ENCODE measurements at regions not wholly inside any gene's neighbourhood (a gene's known extent, or its start where the extent isn't known, plus 50 kb on each side); places are given as distances from the start of the nearest gene placed in this dataset.

DNA sequence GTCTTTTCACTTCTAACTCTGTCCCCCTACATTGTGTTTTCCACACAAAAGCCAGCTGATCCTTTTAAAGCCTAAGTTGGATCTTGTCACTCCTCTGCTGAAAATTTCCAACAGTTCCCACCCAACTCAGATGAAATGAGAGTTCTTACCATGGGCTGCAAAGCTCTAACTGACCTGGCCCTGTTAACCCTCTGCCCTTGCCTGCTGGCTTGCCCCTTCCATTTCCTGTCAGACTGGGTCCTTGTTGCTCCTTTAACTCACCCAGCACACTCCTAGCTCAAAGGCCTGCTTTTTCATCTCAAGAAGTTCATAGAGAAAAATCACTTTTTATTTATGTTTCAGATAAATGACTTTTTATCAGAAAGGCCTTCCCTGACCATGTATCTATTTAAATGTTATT lies 66.5 kb upstream of the HEY2 start:
- Histone ChIP-seq H3K4me3 (ENCODE audit: low read length) (no peak overlapping the region), H3K9me3 (ENCODE audit: low read length) (no peaks in the 10 kb centered on the region), H3K27me3 (ENCODE audit: low read length) (no peaks in the 10 kb centered on the region; the same call in 1 of the 2 replicates), H2AFZ (ENCODE audit: low read length) (no peak overlapping the region), H3K36me3 (ENCODE audit: insufficient read depth, low read length) (no peaks in the 10 kb centered on the region), H3K4me2 (ENCODE audit: low read depth, low read length, poor library complexity, severe bottlenecking) (no peak overlapping the region), H3K27ac (ENCODE audit: low read length) (no peak overlapping the region), H3K79me2 (ENCODE audit: low read length) (no peaks in the 10 kb centered on the region), H3K9me2 (replicated peaks; ENCODE audit: insufficient read depth, low read length) (no peaks in the 10 kb centered on the region), H3K9ac (ENCODE audit: low read length) (no peak overlapping the region), H3K4me1 (ENCODE audit: low read length) (peaks cover 5% of the 10 kb centered on the region), H4K20me1 (ENCODE audit: insufficient read depth, low read depth, low read length) (no peaks in the 10 kb centered on the region)
- no peak for DNase-seq

DNA sequence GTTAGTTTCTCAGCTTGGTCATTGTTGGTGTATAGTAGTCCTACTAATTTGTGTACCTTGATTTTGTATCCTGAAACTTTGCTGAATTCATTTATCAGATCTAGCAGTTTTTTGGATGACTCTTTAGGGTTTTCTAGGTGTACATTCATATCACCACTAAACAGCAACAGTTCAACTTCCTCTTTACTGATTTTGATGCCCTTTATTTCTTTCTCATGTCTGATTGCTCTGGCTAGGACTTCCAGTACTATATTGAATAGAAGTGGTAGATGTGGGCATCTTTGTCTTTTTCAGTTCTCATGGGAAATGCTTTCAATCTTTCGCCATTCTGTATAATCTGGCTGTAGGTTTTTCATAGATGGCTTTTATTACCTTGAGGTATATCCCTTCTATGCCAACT lies 61.3 kb upstream of the HEY2 start:
- Histone ChIP-seq H3K9me2 (replicated peaks; ENCODE audit: insufficient read depth, low read length) (no peaks in the 10 kb centered on the region), H3K79me2 (ENCODE audit: low read length) (no peaks in the 10 kb centered on the region), H4K20me1 (ENCODE audit: insufficient read depth, low read depth, low read length) (no peaks in the 10 kb centered on the region), H3K4me2 (ENCODE audit: low read depth, low read length, poor library complexity, severe bottlenecking) (no peak overlapping the region), H3K9ac (ENCODE audit: low read length) (no peak overlapping the region), H3K9me3 (ENCODE audit: low read length) (no peaks in the 10 kb centered on the region), H3K27me3 (ENCODE audit: low read length) (0 out of 2 replicates have a peak, but pooled peaks cover 3% of the 10 kb centered on the region), H3K36me3 (ENCODE audit: insufficient read depth, low read length) (no peaks in the 10 kb centered on the region), H3K4me3 (ENCODE audit: low read length) (no peak overlapping the region), H3K27ac (ENCODE audit: low read length) (no peak overlapping the region), H3K4me1 (ENCODE audit: low read length) (no peaks in the 10 kb centered on the region), H2AFZ (ENCODE audit: low read length) (no peak overlapping the region)
- DNase-seq = no peak

DNA sequence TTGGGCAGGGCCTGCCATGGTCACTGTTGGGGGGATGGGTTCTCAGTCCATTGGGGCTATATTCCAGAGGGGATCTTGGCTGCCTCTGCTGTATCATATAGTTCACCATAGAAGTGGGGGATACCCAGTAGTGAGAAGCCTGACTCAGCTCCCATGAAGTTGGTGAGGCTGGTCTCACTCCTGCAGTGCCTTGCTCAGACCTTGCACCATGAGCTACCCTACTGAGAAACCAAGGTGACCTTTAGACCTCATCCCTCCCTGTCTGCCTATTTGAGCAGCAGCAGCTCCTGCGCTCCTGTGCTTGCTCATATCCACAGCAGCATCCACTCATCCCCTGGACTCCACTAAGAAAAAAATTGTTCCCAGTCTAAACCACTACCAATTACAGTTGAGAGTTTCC lies 56.0 kb upstream of the HEY2 start:
- Histone ChIP-seq H3K79me2 (ENCODE audit: low read length) (no peaks in the 10 kb centered on the region), H4K20me1 (ENCODE audit: insufficient read depth, low read depth, low read length) (no peaks in the 10 kb centered on the region), H3K27ac (ENCODE audit: low read length) (no peak overlapping the region), H3K4me2 (ENCODE audit: low read depth, low read length, poor library complexity, severe bottlenecking) (no peak overlapping the region), H3K36me3 (ENCODE audit: insufficient read depth, low read length) (no peaks in the 10 kb centered on the region), H3K9me2 (replicated peaks; ENCODE audit: insufficient read depth, low read length) (no peaks in the 10 kb centered on the region), H3K27me3 (ENCODE audit: low read length) (0 out of 2 replicates have a peak, but pooled peaks cover 3% of the 10 kb centered on the region), H3K9ac (ENCODE audit: low read length) (no peak overlapping the region), H3K4me3 (ENCODE audit: low read length) (no peak overlapping the region), H3K4me1 (ENCODE audit: low read length) (no peaks in the 10 kb centered on the region), H3K9me3 (ENCODE audit: low read length) (no peaks in the 10 kb centered on the region), H2AFZ (ENCODE audit: low read length) (no peak overlapping the region)
- DNase-seq = no peak

DNA sequence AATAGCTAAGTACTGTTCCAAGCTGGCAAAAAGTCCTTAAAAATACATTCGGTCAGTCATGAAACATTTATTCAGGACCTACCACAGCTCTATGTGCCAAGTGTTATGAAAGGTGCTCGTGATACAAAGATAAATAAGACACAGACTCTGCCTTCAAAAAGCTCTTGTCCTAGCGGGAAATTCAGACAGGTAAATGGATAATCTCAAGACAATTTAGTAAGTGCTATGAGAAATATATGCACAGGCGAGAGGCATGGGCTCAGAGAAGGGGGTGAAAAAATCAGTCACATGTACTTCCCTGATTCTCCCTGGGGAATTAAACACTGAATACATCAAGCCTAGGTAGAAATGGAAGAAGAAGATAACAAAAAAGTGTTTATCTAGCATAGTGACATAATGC lies 49.8 kb upstream of the HEY2 start:
- no peaks in the 10 kb centered on the region for H4K20me1 ChIP-seq (ENCODE audit: insufficient read depth, low read depth, low read length)
- H3K4me1 ChIP-seq (ENCODE audit: low read length) = no peaks in the 10 kb centered on the region
- H3K9me2 ChIP-seq (replicated peaks; ENCODE audit: insufficient read depth, low read length) = no peaks in the 10 kb centered on the region
- H3K9me3 ChIP-seq (ENCODE audit: low read length) = no peaks in the 10 kb centered on the region
- no peak overlapping the region for H3K9ac ChIP-seq (ENCODE audit: low read length)
- H3K27me3 ChIP-seq (ENCODE audit: low read length) = no peaks in the 10 kb centered on the region
- H3K4me2 ChIP-seq (ENCODE audit: low read depth, low read length, poor library complexity, severe bottlenecking) = no peak overlapping the region
- H3K4me3 ChIP-seq (ENCODE audit: low read length) = no peak overlapping the region
- H3K27ac ChIP-seq (ENCODE audit: low read length) = no peak overlapping the region
- DNase-seq = no peak
- H3K36me3 ChIP-seq (ENCODE audit: insufficient read depth, low read length) = no peaks in the 10 kb centered on the region
- H2AFZ ChIP-seq (ENCODE audit: low read length) = no peak overlapping the region
- no peaks in the 10 kb centered on the region for H3K79me2 ChIP-seq (ENCODE audit: low read length)

All from Karpas-422 (cell line).